Fibroblast of skin of right quadriceps (primary cell): ENCODE measurements at regions not wholly inside any gene's neighbourhood (a gene's known extent, or its start where the extent isn't known, plus 50 kb on each side); places are given as distances from the start of the nearest gene placed in this dataset.
"Not testable (repeated sequence)": the region's sequence is repeated elsewhere in the genome, so short reads cannot be mapped to it uniquely, and the experiment has no call there.

ENCODE experiments used
- DNase-seq: peaks from one replicate; pipeline ENCODE4 v3.0.0-alpha.2; 2013

DNA sequence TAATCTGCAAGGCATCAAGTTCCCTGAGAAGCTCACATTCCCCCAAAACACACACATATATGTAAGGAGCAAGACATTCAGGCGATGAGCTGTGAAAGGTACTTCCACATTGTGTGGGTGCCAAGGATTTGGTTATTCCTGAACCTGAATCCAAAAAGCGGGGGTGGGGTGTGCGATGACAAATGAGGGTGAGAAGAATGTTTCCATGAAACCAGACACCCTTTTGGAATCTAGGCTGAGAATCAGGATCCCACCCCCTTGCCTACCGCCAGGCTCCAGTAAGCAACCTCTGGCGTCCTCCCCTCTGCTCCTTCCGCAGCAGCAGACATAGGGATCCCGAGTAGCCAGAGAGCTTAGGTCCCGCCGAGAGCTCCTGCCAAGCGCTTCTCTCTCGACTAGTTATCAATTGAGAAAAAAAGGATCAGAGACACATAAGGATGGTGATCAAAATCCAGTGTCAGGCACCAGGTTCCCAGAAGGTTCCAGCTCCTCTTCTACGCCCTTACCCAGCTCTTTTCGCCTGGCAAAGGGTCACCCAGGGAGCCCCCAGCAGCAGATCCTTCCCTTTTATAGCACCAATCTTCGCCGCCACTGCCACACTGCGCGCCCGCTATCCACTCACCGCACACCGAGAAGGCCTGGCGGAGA lies 191.1 kb downstream of the USP22 start:
- peak; percentile 33 for DNase-seq

DNA sequence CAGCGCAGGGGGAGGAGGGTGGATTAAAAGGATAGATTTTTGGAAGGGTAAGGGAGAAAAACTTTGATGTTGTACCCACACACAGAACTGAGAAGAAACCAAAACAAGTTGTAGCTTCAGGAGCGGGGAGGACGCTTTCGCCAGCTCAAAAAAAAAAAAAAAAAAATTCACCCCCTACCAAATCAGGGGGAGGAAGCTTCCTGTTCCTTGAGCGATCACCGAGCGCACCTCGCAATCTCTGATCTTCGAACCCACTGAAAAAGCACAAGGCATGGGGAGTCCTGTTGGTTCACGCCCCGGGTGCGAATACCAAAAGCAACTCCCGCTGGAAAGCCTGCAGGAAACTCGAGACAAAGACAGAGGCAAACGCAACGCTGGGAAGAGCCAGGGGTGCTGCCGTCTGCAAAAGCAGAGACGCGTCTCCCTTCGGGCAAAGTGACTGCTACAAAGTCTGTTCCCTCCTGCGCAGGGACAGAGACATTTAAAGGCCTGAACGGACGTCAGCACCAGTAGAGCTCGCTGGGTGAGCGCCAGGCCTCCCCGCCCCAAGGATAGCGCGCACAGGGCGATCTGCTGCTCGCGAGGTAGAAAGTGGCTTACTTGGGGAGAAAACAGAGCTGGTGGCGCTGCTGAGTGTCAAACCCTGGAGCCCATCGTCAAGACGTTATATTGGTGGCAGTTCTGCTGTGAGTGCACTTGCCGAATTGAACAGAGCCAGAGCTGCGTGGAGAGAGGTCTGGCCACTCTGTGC lies 190.4 kb downstream of the USP22 start:
- DNase-seq: peak; percentile 4

DNA sequence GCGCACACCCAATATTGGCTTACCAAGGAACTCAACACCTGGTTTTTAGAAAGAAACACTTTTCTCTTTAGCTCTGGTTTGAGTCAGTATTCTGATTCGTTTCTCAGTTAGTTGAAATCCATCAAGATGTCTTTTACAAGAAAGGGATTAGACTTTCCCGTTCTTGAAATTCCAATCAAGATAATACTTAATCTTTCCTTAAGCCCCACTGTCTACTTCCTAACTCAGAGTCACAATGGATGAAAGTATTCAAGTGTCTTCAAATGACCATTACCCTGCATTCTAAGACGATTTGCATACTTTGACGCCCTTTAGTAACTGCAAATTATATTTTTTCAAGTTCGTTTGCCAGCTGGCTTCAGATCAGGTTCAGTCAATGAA lies 189.8 kb downstream of the USP22 start:
- DNase-seq: no peak

DNA sequence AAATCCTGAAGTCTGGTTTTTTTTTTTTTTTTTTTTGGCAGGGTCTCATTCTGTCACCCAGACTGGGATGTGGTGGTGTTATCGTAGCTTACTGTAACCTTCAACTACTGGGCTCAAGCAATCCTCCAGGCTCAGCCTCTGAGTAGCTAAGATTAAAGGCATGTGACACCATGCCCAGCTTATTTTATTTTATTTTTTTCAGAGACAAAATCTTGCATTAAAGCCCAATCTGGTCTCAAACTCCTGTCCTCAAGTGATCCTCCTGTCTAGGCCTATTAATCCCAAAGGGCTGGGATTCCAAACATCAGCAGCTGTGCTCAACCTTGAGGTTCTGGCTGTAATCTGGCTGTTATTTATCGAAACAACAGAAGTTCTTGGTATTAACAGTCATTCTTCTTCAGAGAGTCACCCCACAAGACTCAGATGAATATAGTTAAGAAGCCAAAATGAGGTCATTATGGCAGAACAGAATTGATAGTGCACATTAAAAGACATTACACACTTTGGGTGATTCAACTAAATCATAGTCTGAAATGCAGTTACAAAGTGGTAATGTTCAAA lies 186.8 kb downstream of the USP22 start:
- not testable (repeated sequence) for DNase-seq

DNA sequence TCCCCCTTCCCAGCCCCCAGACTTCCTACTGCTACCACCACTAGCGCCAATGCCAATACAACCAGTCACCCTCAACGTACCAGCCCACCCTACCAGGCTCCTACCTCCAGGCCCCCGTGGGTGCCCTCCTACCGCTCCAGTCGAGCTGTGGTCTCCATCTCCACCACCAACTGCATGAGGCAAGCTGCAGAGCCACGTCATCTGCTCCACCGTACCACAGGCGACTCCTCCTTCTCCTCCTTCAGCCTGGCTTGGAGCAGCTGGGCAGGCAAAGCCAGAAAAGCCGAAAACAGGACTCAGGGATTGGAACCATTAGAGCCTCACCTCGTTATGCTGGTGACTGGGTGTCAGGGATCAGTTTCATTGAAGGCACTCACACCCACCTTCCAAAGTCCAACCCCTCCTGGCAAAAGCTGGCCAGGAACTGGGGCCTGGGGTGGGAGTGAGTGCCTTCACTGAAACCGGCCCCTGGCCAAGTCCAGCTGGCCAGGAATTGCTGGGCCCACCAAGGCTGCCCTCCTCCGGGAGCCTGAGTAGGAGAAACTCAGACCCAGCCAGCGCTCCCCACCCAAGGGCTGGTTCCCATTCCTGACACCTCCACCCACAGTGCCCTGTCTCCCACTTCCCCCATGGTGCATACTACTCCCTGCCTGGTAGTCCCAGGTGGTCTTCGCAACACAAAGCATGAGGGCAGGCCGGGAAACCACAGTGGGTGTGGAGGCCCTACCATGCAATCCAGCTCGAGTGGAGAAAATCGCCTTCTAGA lies 176.2 kb downstream of the USP22 start:
- DNase-seq: not testable (repeated sequence)

DNA sequence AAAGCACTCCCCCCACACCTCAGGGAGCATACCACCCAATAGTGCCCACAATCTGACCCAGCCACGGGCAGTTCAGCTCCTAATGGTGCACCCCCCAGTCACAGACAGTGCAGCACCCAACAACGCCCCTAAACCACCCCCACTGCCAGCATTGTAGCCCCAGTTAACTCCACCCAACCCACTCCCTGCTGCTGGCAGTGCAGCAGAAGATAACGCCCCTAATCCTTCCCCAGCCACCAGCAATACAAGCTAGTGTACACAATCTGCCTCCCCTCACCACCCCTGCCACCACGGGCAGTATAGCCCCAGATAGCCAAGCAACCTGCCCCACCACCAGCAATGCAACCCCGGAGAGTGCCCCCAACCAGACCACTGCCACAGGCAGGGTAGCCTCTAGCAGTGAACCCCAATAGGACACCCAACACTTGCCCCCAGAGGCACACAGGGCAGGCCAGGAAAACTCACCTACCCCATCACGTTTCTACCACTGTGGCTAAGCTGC lies 175.3 kb downstream of the USP22 start:
- DNase-seq: not testable (repeated sequence)

DNA sequence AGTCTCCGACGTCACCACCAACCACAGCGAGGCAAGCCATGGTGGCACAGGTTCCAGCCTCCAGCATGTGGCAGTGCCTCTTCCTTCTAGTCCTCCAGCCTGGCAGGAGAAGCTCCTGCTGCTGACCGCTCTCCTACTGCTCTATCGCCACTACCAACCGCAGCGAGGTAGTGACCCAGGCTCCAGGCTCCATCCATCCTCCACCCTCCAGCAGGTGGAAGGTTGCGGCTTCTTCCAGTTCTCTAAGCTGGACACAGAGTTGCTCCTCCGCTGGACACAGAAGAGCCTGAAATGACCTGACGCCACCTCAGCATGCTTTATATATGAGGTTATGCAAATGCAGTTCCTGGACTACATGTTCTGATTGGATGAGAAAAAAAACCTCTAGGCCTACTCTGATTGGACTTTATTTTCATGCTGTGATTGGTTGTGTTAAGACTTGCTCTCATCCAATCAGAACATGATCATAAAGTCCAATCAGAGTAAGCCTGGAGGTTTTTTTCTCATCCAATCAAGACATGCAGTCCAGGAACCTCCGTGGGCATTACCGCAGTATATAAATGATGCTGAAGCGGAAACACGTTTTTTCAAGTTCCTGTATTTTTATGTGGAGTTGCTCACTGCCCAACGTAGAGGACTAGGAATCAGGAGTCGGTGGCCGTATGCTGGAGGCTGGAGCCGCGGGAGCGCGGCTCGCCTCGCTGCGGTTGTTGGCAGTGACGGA lies 174.7 kb downstream of the USP22 start:
- DNase-seq: not testable (repeated sequence)

DNA sequence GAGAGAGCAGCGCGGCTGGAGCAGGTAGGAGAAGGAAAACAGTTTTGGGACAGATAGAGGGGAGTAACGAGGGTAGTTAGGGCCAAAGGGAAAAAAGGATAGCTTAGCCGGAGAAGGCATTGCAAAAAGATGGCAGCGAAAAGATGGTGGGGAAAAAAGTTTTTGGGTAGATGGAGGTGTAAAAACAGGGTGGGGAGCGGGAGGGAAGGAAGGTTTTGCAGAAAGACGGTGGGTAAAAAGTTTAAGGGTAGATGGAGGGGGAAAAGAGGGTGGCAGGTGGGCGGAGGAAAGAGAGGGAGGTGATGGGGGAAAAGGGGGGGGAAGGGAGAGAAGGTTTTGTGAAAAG lies 174.2 kb downstream of the USP22 start:
- not testable (repeated sequence) for DNase-seq

DNA sequence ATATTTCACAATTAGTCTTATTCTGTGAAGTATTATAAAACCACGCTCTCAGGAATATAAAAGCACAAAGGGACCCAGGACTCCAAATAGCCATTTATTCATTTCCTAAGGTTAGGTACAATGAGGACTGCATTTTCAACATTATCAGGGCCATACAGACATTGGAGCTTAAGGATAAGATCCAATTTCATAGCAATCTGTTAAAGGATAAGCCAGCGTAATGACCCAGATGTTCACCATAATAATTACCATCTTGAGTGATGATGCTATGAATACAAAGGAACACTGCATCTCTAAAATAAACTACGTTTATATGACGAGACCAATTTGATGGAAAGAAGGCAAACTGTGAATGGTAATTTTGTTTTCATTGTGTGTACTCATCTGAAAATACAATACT lies 169.6 kb downstream of the USP22 start:
- DNase-seq: not testable (repeated sequence)

DNA sequence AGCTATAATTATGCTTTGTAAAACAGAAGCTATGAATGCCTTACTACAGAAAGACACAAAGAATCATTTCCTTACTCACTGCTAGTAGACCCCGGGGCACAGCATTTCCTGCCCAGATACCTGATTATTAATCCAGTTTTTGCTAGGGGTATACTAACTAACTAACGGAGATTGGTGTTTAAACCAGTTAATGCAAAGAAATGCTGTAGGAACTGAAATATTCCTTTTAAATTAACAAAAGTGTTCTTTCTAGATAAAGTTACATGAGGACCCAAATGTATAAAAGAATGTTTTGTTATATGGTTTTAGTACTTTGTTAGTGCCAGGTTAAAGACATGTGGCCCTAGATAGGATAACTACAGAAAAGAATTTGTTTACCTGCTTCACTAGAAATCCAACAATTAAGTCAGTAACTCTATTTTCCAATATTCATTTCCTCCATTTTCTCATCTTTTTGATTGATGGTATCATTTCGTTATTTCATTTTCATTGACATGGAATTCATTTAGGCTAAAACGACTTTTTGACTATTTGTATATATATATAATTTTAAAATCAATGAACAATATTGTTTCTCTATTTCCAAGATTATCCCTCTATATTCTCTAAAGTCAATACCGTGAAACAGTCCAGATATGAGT lies 169.0 kb downstream of the USP22 start:
- not testable (repeated sequence) for DNase-seq

DNA sequence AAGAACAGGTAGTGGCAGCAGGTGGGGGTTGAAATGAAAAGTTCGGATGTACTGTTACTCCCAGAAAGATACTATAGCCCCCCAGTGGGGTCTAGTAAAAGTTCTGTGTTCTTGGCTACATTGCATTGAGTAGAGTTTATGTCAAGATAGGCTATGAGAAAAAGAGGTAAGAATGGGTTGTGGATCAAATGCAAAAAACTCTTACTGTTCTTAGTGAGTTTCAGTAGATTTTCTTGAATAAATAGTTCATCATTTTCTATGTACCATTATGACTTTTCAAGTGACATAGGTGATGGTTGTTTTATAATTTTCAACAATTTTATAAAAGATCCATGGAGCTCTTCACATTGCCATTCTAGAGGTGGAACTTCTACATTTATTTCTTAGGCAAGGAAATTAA lies 165.4 kb downstream of the USP22 start:
- DNase-seq: not testable (repeated sequence)

DNA sequence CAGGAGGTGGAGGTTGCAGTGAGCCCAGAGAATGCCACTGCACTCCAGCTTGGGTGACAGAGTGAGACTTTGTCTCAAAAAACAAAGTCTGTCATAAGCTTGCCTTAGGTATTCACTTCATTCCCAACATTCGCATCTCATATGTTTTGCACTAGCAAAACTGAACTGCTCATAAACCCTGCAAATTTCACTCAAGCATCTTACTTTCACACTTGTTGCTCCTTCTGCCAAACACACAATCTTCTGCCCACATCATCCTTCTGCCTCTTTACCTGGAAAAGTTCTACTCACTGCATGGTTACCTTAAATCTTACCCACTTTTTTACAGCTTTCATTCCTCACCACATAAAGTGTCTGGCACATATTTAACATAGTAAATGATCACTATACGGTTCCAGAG lies 152.5 kb downstream of the USP22 start:
- no peak for DNase-seq

DNA sequence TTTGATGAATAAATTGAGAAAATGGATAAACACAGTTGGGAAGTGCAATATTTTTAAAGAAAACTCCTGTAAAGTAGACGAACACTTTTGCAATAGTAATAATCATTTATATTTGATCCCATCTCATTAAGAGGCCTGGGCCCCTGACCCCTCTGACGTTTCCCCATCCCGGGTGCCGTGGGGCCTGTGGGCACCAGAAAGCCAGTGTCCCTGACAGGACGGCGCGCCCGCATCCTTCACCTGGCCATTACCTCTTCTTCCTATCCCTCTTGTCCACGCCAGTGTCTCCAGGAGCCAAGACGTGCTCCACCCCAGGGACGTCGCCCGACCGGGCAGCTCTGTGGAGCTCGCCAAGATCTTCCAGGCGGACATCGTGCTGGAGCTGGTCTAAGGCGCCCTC lies 147.4 kb downstream of the USP22 start:
- not testable (repeated sequence) for DNase-seq

DNA sequence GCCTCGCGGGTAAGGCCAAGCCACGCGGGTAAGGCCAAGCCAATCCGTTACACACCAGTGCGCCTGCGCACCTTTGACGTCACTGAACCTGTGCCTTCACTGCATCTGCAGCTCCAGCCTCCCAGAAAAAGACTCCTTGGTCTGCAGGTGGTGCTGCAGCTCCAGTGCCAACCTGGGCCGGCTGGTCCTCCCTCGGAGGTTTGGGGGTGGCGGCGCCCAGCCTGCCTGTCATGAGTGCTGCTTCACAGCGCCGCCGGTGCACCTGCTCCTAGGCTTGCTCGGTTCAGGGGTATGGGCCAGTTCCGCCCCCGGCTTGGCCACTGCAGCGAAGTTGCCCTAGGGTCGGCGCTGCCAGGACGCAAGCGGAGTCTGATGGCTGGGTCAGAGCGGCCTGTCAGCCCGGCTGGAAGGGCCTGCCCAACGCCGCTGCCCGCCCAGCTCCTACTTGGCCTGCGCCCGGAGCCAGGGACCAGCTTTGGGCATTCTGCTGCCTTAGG lies 146.6 kb downstream of the USP22 start:
- DNase-seq: peak; percentile 3

DNA sequence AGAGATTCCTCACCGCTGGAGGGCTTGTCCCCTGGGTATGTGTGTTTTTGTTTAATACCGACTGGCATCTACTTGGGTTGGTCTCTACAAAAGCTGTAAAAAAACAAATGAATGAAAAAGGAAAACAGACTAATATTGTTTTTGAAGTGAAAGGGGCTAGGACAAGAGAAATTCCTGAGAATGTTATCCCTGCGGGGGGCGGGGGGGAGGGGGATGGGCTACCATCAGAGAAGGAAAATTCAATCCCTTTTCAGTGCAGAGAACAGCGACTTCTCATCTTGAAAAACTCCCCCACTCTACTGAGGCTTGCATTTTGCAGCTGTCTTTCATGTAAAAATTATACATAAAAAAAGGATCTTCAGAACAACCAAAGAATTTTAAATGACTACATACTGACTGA lies 144.1 kb downstream of the USP22 start:
- DNase-seq: not testable (repeated sequence)

DNA sequence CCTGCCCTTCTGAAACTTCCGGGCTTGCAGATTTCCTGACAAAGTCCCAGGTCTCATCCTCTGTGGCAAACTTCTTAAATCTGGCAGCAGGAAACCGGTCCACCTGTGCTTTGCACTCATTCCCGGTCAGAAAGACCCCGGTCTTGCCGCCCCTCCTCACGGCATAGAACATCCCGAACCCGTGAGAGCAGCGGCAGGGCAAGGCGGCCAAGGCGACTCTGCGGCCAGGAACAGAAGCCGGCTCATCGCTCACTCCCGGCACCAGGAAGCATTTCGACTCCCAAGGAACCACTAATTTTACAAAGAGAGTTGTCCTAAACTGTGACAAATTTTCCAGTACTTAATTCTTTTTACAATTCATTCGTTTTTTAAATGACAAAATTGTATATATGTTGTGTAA lies 140.3 kb downstream of the USP22 start:
- DNase-seq: not testable (repeated sequence)

DNA sequence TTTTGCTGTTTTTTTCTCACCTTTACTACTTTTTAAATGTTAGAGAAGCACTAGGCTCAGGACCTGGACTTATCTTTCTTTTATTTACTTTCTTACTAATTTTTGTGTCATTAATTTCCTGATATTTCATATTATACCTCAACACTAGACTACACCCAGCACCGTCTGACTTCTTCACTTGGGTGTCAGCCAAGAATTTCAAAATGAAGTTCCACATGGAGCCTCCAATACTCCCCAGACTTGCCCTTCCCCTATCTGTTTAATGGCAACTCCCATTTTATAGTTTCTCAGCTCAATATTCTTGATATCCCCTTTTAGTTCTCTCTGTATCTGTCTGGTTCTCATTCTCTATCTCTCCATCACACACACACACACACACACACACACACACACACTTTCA lies 139.3 kb downstream of the USP22 start:
- DNase-seq: not testable (repeated sequence)

DNA sequence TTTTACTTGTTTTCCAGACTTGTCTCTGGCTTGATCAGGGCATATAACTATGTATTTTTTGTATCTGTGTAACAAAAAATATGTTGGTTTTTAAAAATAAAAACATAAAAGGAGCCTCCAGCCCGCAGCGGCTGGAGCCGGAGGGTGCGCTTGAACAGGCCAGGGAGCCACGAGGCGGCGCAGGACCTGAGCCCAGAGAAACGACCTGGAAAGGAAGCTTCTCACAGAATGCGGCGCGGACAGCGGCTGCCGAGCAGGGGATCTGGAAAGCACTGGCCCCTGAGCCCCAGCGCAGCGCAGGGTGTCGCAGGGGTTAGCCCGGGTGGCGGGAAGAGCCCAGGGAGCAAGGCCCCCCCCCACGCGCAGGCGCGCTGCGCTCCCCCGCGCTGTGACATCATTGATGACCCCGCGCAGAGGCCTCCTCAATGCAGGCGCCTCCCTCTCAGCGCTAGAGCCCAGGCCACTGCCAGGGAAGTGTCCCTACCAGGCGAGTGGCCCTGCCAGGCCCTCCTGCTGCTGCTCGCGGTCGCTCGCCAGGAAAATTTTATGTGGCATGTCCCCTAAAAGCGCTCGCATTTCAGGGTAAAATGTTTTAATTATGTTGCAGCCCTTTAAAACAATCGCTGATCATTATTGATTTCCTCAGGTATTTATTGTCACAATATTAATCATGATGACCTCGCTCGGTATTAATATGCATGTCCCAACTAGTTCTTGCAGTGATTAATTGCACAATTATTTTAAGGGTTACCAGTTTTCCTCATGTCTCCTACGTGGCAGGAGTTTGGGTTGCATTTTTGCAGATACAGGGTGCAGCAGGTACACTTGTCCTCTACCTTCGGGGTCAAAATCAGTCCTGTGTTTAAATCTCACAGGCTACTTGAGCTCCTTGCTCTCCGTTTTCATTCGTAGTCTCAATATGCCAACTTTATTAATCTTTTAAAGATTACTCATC lies 134.2 kb downstream of the USP22 start:
- peak; percentile 76 for DNase-seq

DNA sequence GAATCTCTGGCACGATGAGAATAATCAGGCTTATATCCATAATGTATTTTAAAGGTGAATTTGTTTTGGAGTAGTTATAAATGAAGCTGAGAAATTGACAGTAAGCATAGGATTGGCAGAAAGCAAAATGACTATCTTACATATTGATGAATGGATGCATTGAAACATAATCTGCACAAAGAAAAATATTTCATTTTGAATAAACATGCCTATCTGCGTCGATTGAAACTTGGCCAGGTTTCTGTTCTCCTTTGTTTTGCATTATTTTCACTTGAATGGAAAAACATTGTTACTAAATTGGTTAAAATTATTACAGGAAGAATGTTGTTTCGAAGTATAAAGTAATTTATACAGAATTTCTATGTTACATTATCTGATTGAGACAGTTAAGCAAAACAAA lies 128.2 kb downstream of the USP22 start:
- DNase-seq: no peak

DNA sequence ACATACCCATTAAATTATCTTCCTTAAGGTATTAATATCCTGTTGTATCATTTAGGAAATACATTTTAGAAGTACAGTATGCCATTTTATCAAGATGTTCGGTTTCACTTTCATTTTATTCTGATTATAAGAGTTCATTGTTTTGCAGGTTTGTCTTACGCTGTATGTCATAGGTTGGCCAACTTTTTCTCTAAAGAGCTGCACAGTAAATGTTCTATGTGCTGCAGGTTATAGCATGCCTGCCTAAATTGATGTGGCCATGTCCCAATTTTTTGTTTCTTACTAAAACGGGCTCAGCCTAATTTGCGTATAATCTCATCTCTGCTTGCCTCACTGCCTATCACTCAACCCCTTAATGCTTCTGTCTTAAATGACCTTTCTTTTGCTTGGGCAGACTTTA lies 126.4 kb downstream of the USP22 start:
- DNase-seq: no peak
